ENCODE measurements at regions not wholly inside any gene's neighbourhood (a gene's known extent, or its start where the extent isn't known, plus 50 kb on each side); places are given as distances from the start of the nearest gene placed in this dataset.
A peak's percentile ranks its signal among the peaks of the same experiment; 100 is the strongest.

GRCh38 chr5:115413651-115414050, 117.2 kb upstream of the CCDC112 start:
- no peaks in the 10 kb centered on the region for H3F3A ChIP-seq (ENCODE audit: low read length, unreplicated experiment)
- no peaks in the 10 kb centered on the region for H4K20me1 ChIP-seq (ENCODE audit: low read length)
- no peaks in the 10 kb centered on the region for H3K9me3 ChIP-seq (ENCODE audit: low read length)
- H3K9ac ChIP-seq (ENCODE audit: low read length), result no peak overlapping the region
- ATAC-seq (no peak), DNase-seq (no peak)
- H2AFZ ChIP-seq (ENCODE audit: low read length), result no peak overlapping the region
- H3K36me3 ChIP-seq (ENCODE audit: low read depth, low read length), result no peaks in the 10 kb centered on the region
- H3K9me2 ChIP-seq (replicated peaks; ENCODE audit: low read length), result no peaks in the 10 kb centered on the region
- POLR2A ChIA-PET (ENCODE audit: unreplicated experiment), result no interaction called here
- H3K4me3 ChIP-seq (ENCODE audit: low read length), result no peak overlapping the region
- CTCF ChIA-PET, result interaction anchor here (0.7 kb wide), 1 partner anchor 65 kb away, joined by 5 read pairs; no protein-coding TSS in a partner anchor
- no TSS peak for BruUV-seq (replicated peaks)
- intact Hi-C loops (cut with micrococcal nuclease), result no loop called here
- H3K27me3 ChIP-seq (ENCODE audit: low read length), result no peaks in the 10 kb centered on the region
- H3K79me2 ChIP-seq (ENCODE audit: low read length), result no peaks in the 10 kb centered on the region
- no peak overlapping the region for H3K4me2 ChIP-seq (ENCODE audit: low read length)
- no peak overlapping the region for H3K27ac ChIP-seq (ENCODE audit: low read length)
- TF ChIP-seq EZH2 (IDR thresholded peaks at IDR 0.05; ENCODE audit: low read length, unreplicated experiment) (no peak), CTCF (conservative IDR thresholded peaks at IDR 0.05; ENCODE audit: low read depth, low read length) (no peak), EZH2phosphoT487 (IDR thresholded peaks at IDR 0.05; ENCODE audit: borderline replicate concordance, low read length) (no peak)
- H3K4me1 ChIP-seq (ENCODE audit: insufficient read depth, low read length), result peaks cover 23% of the 10 kb centered on the region

GRCh38 chr5:115409094-115409493, 112.6 kb upstream of the CCDC112 start:
- no peak for DNase-seq
- H3K36me3 ChIP-seq (ENCODE audit: low read depth, low read length), result no peaks in the 10 kb centered on the region
- H2AFZ ChIP-seq (ENCODE audit: low read length), result no peak overlapping the region
- no peaks in the 10 kb centered on the region for H3K79me2 ChIP-seq (ENCODE audit: low read length)
- H3K4me2 ChIP-seq (ENCODE audit: low read length), result no peak overlapping the region
- BruUV-seq (replicated peaks), result no TSS peak
- H3K27ac ChIP-seq (ENCODE audit: low read length), result no peak overlapping the region
- H3K4me3 ChIP-seq (ENCODE audit: low read length), result no peak overlapping the region
- H3K9me2 ChIP-seq (replicated peaks; ENCODE audit: low read length), result no peaks in the 10 kb centered on the region
- H3K9me3 ChIP-seq (ENCODE audit: low read length), result no peaks in the 10 kb centered on the region
- CTCF ChIA-PET, result no interaction called here
- POLR2A ChIA-PET (ENCODE audit: unreplicated experiment), result no interaction called here
- intact Hi-C loops (cut with micrococcal nuclease), result no loop called here
- no peak for ATAC-seq
- peaks cover 2% of the 10 kb centered on the region; the same call in 1 of the 2 replicates for H3K4me1 ChIP-seq (ENCODE audit: insufficient read depth, low read length)
- H3K9ac ChIP-seq (ENCODE audit: low read length), result no peak overlapping the region
- no peak for TF ChIP-seq EZH2 (IDR thresholded peaks at IDR 0.05; ENCODE audit: low read length, unreplicated experiment)
- TF ChIP-seq EZH2phosphoT487 (IDR thresholded peaks at IDR 0.05; ENCODE audit: borderline replicate concordance, low read length), result no peak
- TF ChIP-seq CTCF (conservative IDR thresholded peaks at IDR 0.05; ENCODE audit: low read depth, low read length), result no peak
- no peaks in the 10 kb centered on the region for H4K20me1 ChIP-seq (ENCODE audit: low read length)
- H3K27me3 ChIP-seq (ENCODE audit: low read length), result no peaks in the 10 kb centered on the region
- no peaks in the 10 kb centered on the region for H3F3A ChIP-seq (ENCODE audit: low read length, unreplicated experiment)

- Histone ChIP-seq H2AFZ (ENCODE audit: low read length) (no peak overlapping the region), H3K27ac (ENCODE audit: low read length) (peak overlapping the region; percentile 19; the same call in 1 of the 2 replicates), H3K9me2 (replicated peaks; ENCODE audit: low read length) (no peaks in the 10 kb centered on the region), H3K27me3 (ENCODE audit: low read length) (no peaks in the 10 kb centered on the region), H3K9ac (ENCODE audit: low read length) (no peak overlapping the region), H3K79me2 (ENCODE audit: low read length) (no peaks in the 10 kb centered on the region), H3K4me2 (ENCODE audit: low read length) (peak overlapping the region; percentile 6; the same call in 1 of the 2 replicates), H3K4me1 (ENCODE audit: insufficient read depth, low read length) (peaks cover 10% of the 10 kb centered on the region), H4K20me1 (ENCODE audit: low read length) (no peaks in the 10 kb centered on the region), H3F3A (ENCODE audit: low read length, unreplicated experiment) (no peaks in the 10 kb centered on the region), H3K9me3 (ENCODE audit: low read length) (no peaks in the 10 kb centered on the region), H3K36me3 (ENCODE audit: low read depth, low read length) (no peaks in the 10 kb centered on the region), H3K4me3 (ENCODE audit: low read length) (no peak overlapping the region)
- TF ChIP-seq EZH2 (IDR thresholded peaks at IDR 0.05; ENCODE audit: low read length, unreplicated experiment) (no peak), EZH2phosphoT487 (IDR thresholded peaks at IDR 0.05; ENCODE audit: borderline replicate concordance, low read length) (no peak)
- DNase-seq (peak; percentile 19), ATAC-seq (peak; percentile 74)
- CTCF ChIA-PET, result no interaction called here
- BruUV-seq (replicated peaks), result no TSS peak
- intact Hi-C loops (cut with micrococcal nuclease), result loop anchor here (1.0 kb wide), 1 partner anchor 26 kb away; no protein-coding TSS in a partner anchor
- POLR2A ChIA-PET (ENCODE audit: unreplicated experiment), result interaction anchor here (0.6 kb wide), 1 partner anchor 57 kb away, joined by 3 read pairs; no protein-coding TSS in a partner anchor
These were observed 106.5 kb upstream of the CCDC112 start for GRCh38 chr5:115402822-115403577.
